ENCODE measurements at regions not wholly inside any gene's neighbourhood (a gene's known extent, or its start where the extent isn't known, plus 50 kb on each side); places are given as distances from the start of the nearest gene placed in this dataset.

DNA sequence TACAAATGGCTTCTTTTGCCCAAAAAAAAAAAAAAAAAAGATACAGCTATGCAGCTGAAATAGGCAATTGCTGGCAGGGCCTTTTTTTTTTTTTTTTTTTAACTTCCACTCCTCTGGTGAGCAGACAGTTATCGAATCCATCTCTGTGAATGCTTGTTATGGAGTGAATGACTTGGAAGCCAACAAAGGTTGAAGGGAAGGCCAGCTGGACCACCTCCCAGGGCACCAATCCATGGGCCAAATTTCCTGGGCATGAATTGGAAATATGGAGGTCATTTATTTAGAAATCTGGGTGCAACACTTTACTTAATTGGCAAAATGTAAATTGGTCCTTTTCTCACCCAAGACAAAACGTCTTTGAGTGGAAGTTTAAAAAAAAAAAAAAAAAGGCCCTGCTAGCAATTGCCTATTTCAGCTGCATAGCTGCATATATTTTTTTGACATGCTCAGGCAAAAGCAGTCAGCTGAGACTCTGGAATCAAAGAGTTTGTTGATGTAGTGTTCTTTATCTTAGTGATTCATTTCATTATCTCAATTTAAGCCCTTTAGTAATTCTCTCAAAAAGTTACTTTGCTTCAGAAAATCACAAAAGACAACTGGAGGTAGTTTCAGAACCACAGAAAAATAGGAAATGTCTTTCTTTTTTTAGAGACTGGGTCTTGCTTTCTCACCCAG is 392.2 kb upstream of the KLF4 start:
- TF ChIP-seq, protein P1, sequence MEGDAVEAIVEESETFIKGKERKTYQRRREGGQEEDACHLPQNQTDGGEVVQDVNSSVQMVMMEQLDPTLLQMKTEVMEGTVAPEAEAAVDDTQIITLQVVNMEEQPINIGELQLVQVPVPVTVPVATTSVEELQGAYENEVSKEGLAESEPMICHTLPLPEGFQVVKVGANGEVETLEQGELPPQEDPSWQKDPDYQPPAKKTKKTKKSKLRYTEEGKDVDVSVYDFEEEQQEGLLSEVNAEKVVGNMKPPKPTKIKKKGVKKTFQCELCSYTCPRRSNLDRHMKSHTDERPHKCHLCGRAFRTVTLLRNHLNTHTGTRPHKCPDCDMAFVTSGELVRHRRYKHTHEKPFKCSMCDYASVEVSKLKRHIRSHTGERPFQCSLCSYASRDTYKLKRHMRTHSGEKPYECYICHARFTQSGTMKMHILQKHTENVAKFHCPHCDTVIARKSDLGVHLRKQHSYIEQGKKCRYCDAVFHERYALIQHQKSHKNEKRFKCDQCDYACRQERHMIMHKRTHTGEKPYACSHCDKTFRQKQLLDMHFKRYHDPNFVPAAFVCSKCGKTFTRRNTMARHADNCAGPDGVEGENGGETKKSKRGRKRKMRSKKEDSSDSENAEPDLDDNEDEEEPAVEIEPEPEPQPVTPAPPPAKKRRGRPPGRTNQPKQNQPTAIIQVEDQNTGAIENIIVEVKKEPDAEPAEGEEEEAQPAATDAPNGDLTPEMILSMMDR (IDR thresholded peaks at IDR 0.05), result no peak
- TF ChIP-seq POLR2A (IDR thresholded peaks at IDR 0.05), result no peak

All from right lobe of liver (tissue), 4 donors.